SJCRH30 (cell line): ENCODE measurements at regions not wholly inside any gene's neighbourhood (a gene's known extent, or its start where the extent isn't known, plus 50 kb on each side); places are given as distances from the start of the nearest gene placed in this dataset.
"Not testable (repeated sequence)": the region's sequence is repeated elsewhere in the genome, so short reads cannot be mapped to it uniquely, and the experiment has no call there.

Experiments
- DNase-seq, 2 experiments: peaks; one replicate each; pipeline ENCODE4 v3.0.0-alpha.2; 2015 to 2020
- H3K27ac ChIP-seq: fragments of 250-450 bp; sonication (Bioruptor Pico); 2 replicates; pipeline ENCODE4 v1.5.1; 2020; ENCODE audit warnings: mild to moderate bottlenecking, moderate library complexity
- H3K27me3 ChIP-seq: fragments of 250-450 bp; sonication (Bioruptor Pico); 2 replicates; pipeline ENCODE4 v1.5.1; 2020; ENCODE audit warnings: mild to moderate bottlenecking, moderate library complexity
- H3K36me3 ChIP-seq: fragments of 250-450 bp; sonication (Bioruptor Pico); 2 replicates; pipeline ENCODE4 v1.5.1; 2020; ENCODE audit warnings: mild to moderate bottlenecking, moderate library complexity
- H3K4me1 ChIP-seq: fragments of 250-450 bp; sonication (Bioruptor Pico); 2 replicates; pipeline ENCODE4 v1.5.1; 2020; ENCODE audit warnings: mild to moderate bottlenecking, moderate library complexity
- H3K4me3 ChIP-seq: fragments of 250-450 bp; sonication (Bioruptor Pico); 2 replicates; pipeline ENCODE4 v1.5.1; 2020; ENCODE audit warnings: mild to moderate bottlenecking, moderate library complexity
- H3K9me3 ChIP-seq: fragments of 250-450 bp; sonication (Bioruptor Pico); replicated peaks from 2 replicates; pipeline ENCODE4 v1.5.1; 2020; ENCODE audit warnings: mild to moderate bottlenecking, moderate library complexity

DNA sequence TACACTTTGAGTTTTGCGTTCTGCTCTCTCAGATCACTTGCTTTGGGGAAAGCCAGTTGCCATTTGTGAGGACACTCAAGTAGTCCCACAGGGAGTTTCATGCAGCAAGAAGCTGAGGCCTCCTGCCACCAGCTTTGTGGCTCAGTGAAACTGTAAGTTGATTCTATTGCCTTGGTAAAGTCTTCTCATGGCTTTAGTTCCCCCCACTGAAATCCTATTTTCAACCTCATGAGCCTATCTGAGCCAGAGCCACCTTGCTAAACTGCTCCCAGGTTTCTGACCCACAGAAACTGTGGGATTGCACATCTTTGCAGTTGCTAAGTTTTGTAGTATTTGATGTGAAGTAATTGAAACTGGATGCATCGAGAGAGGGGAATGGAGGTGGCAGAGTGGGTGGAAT lies 85.4 kb upstream of the TOP3B start:
- H3K9me3 ChIP-seq = no peaks in the 10 kb centered on the region
- DNase-seq = no peak
- H3K4me3 ChIP-seq = no peak overlapping the region
- no peaks in the 10 kb centered on the region for H3K36me3 ChIP-seq
- H3K4me1 ChIP-seq = no peaks in the 10 kb centered on the region
- H3K27me3 ChIP-seq = no peaks in the 10 kb centered on the region; the same call in 1 of the 2 replicates
- no peak overlapping the region for H3K27ac ChIP-seq

DNA sequence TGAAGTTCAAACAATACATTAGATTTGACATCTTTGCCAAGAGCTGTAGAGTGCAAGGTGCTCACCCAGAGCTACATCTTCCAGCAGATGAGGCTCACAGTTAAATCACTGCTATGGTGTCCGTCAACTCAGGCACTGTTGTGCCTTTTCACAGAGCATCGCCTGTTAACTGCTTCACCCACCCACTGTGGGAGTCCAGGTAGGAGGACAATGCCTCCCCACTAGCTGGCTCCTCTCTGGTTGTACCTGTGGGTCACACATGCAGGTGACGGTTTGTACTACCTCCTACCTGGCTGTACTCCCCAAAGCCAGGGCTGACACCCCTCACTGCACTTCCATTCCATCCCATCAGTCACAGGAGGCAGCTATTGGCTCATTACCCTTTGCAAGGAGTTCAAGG lies 84.6 kb upstream of the TOP3B start:
- H3K27ac ChIP-seq = no peak overlapping the region
- no peak overlapping the region for H3K4me3 ChIP-seq
- H3K27me3 ChIP-seq = no peaks in the 10 kb centered on the region; the same call in none of the 2 replicates
- no peaks in the 10 kb centered on the region for H3K36me3 ChIP-seq
- H3K4me1 ChIP-seq = no peaks in the 10 kb centered on the region
- no peaks in the 10 kb centered on the region for H3K9me3 ChIP-seq
- no peak for DNase-seq

DNA sequence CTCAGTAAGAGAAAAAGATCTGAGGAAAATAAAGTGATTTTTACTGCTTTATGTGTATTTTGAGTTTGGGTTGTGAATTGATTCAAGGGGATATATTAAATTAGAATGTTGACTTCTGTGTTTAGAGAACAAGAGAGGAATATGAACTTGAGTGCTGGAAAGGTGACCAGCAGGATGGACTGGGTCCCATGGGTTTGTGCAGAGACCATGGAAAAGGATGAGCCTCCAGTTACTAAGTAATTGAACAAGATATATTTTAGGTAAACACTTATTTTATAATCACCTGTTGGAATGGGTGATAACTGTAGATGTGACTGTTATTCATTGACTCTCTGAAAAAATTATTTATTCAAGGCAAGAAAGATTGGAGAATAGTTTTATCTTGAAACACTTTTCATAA lies 82.0 kb upstream of the TOP3B start:
- DNase-seq = no peak
- Histone ChIP-seq H3K4me1 (no peaks in the 10 kb centered on the region), H3K9me3 (no peaks in the 10 kb centered on the region)

DNA sequence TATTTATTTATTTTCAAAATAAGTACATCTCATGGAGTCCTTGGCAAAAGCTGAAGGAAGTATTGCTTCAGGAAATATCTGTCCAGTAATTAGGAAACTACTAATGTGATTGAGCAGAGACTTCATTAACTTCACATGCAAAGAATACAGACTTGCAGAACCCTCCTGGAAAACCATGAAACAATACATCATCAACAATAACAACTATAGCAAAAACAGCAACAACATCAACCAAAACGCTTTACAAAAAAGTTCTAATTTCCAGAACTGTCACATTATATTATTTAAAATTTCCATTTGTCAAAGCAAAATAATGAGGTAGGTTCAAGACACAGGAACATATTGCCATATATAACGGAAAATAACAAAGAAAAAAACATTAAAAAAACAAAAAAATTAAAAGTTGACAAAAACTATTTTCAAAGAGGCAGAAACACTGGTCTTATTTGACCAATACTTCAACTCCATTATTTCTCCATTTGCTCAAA lies 79.8 kb upstream of the TOP3B start:
- H3K4me3 ChIP-seq = no peak overlapping the region
- no peak for DNase-seq
- H3K27me3 ChIP-seq = no peaks in the 10 kb centered on the region; the same call in none of the 2 replicates
- H3K4me1 ChIP-seq = no peaks in the 10 kb centered on the region
- no peaks in the 10 kb centered on the region for H3K9me3 ChIP-seq
- no peaks in the 10 kb centered on the region for H3K36me3 ChIP-seq
- H3K27ac ChIP-seq = no peak overlapping the region

More for the DNA sequence above, 82.0 kb upstream of the TOP3B start:
- Histone ChIP-seq H3K27ac (no peak overlapping the region), H3K4me3 (no peak overlapping the region), H3K27me3 (no peaks in the 10 kb centered on the region; the same call in none of the 2 replicates), H3K36me3 (no peaks in the 10 kb centered on the region)

DNA sequence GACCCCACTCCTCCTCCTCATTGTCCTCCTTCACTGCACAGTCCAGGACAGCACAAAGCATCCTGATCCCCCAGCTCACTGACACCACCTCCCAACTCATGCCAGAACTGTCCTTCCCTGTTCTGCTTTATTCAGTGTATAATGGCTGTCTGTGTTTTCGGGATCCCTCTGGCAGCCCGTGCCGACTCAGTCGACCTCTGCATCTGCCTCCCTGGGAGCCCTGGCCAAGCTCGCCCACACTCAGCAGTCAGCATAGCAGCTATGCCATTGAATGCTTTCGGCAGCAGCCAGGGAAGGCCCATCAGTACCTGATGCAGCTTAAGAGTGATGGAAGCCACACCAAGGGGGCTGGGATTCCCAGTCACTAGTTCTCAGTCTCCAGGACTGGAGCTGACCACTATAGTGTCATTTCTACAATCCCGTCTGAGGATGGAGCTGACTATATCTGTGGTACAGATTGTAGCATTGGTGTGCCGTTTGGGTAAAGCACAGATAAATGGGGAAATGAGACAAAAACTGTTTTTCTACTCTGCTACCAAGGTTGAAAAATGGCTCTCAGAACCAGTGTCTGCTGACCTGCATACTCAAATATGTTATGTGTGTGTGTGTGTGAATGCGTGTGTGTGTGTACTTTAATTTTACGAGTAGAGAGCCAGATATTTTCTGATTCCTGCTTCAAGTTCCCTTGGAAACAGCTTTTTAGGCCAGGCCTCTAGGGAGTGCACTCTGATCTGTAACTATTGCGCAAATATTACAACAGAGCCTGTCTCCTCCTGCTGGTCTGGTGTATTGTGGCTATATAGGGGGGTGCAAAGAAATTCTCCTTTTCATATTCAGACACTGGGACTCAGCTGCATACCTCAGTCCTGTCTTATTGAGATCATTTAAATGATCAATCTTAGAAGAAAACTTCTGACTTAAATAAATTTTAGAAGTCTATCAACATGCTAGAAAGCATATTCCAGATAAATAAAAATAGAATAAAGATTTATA lies 78.8 kb upstream of the TOP3B start:
- H3K27me3 ChIP-seq = no peaks in the 10 kb centered on the region; the same call in none of the 2 replicates
- H3K4me3 ChIP-seq = no peak overlapping the region
- H3K27ac ChIP-seq = no peak overlapping the region
- no peaks in the 10 kb centered on the region for H3K4me1 ChIP-seq
- DNase-seq = no peak
- no peaks in the 10 kb centered on the region for H3K9me3 ChIP-seq
- H3K36me3 ChIP-seq = no peaks in the 10 kb centered on the region

DNA sequence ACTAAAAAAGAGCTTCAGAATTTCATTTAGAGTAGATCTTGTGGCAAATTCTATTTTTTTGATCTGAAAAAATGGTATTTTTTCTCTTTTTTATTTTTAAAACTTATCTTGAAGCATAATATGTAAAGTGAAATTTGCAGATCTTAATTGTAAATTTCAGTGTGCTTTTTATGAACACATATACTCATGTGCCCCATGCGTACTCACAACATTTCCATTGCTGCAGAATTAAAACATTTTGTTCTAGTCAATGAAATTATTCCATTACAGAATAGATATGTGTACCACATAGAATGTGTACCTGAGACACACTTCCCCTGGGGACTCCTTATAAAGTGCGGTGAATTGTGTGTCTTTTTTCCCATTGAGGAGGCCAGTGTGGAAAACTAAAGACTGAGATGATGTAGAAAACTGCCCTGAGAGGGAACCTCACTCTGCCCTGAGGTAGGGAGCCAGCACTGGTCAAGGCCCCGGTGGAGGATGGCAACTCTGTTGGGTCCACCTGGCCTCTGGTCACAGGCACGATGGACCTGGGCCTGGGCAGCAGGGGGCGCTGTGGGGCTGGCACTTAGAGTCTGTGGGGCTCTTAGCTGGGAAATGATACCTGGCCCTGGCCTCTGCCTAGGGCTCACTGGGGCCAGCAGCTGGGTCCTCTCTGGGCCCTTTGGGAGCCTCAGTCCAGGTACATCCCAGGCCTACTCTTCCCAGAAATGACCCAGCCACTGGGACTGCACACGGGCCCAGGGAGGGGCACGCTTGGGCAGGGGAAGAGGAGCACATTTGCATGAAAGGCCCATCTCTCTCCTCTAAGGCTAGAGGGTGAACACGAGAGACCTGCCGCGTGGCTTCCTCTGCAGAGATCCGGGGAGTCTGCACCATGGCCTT lies 77.9 kb upstream of the TOP3B start:
- Histone ChIP-seq H3K27me3 (no peaks in the 10 kb centered on the region; the same call in none of the 2 replicates), H3K9me3 (no peaks in the 10 kb centered on the region), H3K4me3 (no peak overlapping the region), H3K4me1 (no peaks in the 10 kb centered on the region), H3K27ac (no peak overlapping the region), H3K36me3 (no peaks in the 10 kb centered on the region)
- peak; percentile 46 to 64 for DNase-seq

DNA sequence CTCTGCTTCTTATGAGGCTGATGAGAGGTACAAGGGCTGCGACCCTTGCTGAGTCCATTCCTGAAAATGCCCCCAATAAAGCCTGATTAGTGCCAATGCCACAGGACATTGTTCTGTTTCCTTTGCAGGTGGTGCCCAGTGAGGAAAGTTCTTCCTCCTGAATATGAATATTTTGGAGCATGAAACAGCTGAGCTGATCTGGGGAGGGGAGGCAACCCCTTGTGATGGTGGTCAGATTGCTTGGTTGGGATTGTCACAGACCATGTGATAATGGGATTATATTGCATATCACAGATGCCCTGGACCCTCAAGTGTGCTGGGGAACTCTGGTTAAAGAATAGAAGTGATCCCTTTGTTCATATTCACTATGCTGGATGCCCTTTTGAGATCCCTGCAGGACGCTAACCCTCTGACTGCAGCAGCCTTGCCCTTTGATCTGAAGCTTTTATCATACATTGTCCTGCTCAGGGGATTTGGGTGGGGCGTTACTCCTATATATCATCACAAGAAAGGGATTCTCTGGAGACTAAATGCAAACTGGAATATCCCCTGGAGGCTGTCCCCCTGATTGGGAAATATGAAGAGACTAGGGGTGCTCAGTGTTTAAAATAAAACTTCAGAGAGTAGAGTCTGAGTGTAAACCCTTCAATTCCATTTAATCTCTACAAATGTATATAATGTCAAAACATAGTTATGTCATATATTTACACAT lies 76.9 kb upstream of the TOP3B start:
- no peak for DNase-seq
- H3K27ac ChIP-seq = no peak overlapping the region
- H3K9me3 ChIP-seq = no peaks in the 10 kb centered on the region
- H3K4me3 ChIP-seq = no peak overlapping the region
- no peaks in the 10 kb centered on the region; the same call in none of the 2 replicates for H3K27me3 ChIP-seq
- H3K4me1 ChIP-seq = no peaks in the 10 kb centered on the region
- H3K36me3 ChIP-seq = no peaks in the 10 kb centered on the region

DNA sequence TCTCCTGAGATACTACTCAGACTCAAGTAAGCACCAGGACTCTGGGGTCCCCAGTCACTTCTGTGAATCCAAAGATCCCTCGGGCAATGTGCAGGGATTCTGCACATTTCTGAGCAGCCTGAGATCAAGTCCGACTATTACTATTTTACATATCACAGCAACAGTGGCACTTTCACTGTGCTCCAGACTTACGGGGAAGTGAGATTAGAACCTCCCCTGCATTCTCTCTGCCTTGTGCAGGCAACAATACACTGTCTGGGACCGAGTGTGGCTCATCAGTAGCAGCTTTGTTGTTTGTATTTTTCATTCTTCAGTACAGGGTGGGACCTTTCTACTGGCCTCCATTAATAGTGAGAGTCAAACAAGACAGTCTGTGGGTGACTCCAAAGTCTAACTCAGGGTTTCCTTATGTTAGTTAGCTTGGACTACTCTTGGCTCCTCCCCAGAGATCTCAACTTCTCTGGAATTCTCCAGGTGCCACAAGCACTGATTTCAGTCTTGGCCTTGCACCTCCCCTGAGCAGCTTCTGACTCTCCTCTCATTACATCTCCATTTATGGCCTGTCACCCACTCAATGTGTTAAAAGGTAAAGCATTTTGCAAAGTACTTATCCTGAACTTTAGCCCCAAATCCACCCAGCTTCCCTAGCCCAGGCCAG lies 76.2 kb upstream of the TOP3B start:
- Histone ChIP-seq H3K9me3 (no peaks in the 10 kb centered on the region), H3K4me1 (no peaks in the 10 kb centered on the region), H3K4me3 (no peak overlapping the region), H3K36me3 (no peaks in the 10 kb centered on the region), H3K27me3 (no peaks in the 10 kb centered on the region; the same call in none of the 2 replicates), H3K27ac (no peak overlapping the region)
- no peak for DNase-seq

DNA sequence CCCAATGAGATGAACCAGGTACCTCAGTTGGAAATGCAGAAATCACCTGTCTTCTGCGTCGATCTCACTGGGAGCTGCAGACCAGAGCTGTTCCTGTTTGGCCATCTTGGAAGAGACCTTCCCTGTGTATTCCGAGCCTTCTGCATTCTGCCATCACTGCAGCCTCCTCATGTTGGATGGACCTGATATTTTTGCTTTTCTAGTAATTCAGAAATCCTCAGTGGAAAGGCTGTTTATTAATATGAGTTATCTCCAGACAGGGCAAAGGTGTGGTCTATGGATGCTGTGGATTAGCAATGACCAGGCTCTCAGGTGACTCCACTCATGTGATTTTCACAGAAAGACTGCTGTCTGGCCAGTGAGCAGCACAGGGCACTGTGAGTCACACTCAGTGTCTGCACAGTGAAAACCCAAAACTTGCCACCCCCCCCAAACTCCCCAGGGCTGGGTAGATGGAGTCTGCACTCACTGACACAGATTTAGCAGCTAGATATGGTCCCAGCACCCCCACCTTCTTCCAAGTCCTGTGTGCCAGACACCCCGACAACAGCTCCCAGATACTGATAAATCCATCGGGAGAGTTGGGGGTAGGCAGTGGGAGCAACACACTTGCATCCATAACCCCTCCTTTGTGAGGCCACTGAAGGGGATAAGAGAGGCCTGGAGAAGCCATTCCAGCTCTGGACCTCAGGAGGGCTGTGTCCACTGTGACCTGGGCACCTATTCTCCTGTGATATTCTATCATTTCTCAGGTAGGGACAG lies 75.2 kb upstream of the TOP3B start:
- H3K36me3 ChIP-seq = no peaks in the 10 kb centered on the region
- no peaks in the 10 kb centered on the region for H3K4me1 ChIP-seq
- no peaks in the 10 kb centered on the region for H3K9me3 ChIP-seq
- DNase-seq = no peak
- H3K4me3 ChIP-seq = no peak overlapping the region
- H3K27me3 ChIP-seq = no peaks in the 10 kb centered on the region; the same call in none of the 2 replicates
- H3K27ac ChIP-seq = no peak overlapping the region

DNA sequence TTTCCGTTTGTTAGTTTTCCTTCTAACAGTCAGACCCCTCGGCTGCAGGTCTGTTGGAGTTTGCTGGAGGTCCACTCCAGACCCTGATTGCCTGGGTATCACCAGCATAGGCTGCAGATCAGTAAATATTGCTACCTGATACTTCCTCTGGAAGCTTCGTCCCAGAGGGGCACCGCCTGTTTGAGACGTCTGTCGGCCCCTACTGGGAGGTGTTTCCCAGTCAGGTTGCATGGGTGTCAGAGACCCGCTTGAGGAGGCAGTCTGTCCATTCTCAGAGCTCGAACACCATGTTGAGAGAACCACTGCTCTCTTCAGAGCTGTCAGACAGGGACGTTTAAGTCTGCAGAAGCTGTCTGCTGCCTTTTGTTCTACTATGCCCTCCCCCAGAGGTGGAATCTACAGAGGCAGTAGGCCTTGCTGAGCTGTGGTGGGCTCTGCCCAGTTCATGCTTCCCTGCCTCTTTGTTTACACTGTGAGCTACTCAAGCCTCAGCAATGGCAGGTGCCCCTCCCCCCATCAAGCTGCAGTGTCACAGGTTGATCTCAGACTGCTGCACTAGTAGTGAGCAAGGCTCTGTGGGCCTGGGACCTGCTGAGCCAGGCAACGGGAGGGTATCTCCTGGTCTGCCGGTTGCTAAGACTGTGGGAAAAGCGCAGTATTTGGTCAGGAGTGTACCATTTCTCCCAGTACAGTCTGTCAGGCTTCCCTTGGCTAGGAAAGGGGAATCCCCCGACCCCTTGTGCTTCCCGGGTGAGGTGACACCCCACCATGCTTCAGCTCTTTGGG lies 74.4 kb upstream of the TOP3B start:
- not testable (repeated sequence) for DNase-seq, H3K36me3 ChIP-seq, H3K4me3 ChIP-seq, H3K9me3 ChIP-seq, H3K27me3 ChIP-seq, H3K27ac ChIP-seq, H3K4me1 ChIP-seq

DNA sequence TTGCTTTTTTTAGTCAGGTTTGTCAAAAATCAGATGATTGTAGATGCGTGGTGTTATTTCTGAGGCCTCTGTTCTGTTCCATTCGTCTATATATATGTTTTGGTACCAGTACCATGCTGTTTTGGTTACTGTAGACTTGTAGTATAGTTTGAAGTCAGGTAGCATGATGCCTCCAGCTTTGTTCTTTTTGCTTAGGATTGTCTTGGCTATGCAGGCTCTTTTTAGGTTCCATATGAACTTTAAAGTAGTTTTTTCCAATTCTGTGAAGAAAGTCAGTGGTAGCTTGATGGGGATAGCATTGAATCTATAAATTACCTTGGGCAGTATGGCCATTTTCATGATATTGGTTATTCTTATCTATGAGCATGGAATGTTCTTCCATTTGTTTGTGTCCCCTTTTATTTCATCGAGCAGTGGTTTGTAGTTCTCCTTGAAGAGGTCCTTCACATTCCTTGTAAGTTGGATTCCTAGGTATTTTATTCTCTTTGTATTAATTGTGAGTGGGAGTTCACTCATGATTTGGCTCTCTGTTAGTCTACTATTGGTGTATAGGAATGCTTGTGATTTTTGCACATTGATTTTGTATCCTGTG lies 70.1 kb upstream of the TOP3B start:
- DNase-seq, H3K27ac ChIP-seq, H3K4me1 ChIP-seq, H3K4me3 ChIP-seq, H3K36me3 ChIP-seq, H3K27me3 ChIP-seq, H3K9me3 ChIP-seq: not testable (repeated sequence)

DNA sequence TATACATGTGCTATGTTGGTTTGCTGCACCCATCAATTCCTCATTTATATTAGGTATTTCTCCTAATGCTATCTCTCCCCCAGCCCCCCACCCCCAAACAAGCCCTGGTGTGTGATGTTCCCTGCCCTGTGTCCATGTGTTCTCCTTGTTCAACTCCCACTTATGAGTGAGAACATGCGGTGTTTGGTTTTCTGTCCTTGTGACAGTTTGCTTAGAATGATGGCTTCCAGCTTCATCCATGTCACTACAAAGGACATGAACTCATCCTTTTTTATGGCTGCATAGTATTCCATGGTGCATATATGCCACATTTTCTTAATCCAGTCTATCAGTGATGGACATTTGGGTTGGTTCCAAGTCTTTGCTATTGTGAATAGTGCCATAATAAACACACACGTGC lies 68.4 kb upstream of the TOP3B start:
- not testable (repeated sequence) for DNase-seq, H3K27ac ChIP-seq, H3K36me3 ChIP-seq, H3K27me3 ChIP-seq, H3K4me1 ChIP-seq, H3K4me3 ChIP-seq, H3K9me3 ChIP-seq
